ENCODE measurements at regions not wholly inside any gene's neighbourhood (a gene's known extent, or its start where the extent isn't known, plus 50 kb on each side); places are given as distances from the start of the nearest gene placed in this dataset.

DNA sequence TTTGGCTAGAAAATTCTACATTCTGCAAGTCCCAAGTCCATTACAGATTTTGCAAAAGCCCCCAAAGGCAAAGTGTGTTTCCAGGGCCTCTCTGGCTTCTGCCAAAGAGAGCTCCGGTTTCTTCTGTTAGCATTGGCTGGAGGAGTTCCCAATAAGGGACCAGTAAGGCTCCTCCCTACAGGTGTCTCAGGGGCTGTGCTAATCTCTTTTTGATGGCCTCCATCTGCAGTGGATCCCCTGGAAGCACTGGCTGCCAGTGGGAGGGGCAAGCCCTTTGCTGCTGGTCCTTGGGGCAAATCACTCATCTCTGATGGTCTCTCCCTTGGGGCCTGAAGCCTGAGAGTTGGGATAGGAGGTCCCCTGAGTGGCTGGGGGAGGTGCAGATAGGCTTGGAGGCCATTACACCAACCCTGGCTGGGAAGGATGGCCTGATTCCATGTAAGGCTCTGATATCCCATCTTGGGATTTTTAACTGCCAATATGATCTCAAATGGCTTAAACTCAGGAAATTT is 89.1 kb upstream of the USP24 start:
- TF ChIP-seq, protein P1, sequence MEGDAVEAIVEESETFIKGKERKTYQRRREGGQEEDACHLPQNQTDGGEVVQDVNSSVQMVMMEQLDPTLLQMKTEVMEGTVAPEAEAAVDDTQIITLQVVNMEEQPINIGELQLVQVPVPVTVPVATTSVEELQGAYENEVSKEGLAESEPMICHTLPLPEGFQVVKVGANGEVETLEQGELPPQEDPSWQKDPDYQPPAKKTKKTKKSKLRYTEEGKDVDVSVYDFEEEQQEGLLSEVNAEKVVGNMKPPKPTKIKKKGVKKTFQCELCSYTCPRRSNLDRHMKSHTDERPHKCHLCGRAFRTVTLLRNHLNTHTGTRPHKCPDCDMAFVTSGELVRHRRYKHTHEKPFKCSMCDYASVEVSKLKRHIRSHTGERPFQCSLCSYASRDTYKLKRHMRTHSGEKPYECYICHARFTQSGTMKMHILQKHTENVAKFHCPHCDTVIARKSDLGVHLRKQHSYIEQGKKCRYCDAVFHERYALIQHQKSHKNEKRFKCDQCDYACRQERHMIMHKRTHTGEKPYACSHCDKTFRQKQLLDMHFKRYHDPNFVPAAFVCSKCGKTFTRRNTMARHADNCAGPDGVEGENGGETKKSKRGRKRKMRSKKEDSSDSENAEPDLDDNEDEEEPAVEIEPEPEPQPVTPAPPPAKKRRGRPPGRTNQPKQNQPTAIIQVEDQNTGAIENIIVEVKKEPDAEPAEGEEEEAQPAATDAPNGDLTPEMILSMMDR (IDR thresholded peaks at IDR 0.05; ENCODE audit: low read depth, low read length): no peak
- no peak for TF ChIP-seq EZH2phosphoT487 (IDR thresholded peaks at IDR 0.05; ENCODE audit: low read depth)

All from OCI-LY3 (cell line).